ENCODE measurements at regions not wholly inside any gene's neighbourhood (a gene's known extent, or its start where the extent isn't known, plus 50 kb on each side); places are given as distances from the start of the nearest gene placed in this dataset.
"Not testable (repeated sequence)": the region's sequence is repeated elsewhere in the genome, so short reads cannot be mapped to it uniquely, and the experiment has no call there.

DNA sequence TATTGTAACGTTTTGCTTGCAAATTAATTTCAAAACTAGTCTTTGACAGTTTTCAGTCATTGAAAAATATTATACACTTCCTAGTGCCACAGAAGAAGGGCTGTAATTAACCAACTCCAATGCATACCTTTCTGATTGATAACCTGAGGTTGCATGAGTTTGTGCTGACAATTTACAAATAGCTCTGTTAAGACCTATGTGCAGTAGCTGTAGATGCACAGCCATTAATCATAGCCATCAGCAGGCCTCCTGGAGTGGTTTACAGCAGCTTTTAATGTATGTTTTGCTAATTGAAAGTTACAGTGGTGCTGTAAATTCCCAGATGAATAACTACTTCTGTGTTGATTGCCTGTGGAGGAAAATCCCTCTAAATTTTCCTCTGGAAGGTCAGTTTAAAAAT, 758.1 kb downstream of the SH3BGRL start:
- Histone ChIP-seq H3K27me3 (replicated peaks in 1 of 4; ENCODE audit: control extremely low read depth in 1 of 4, control insufficient read depth in 3 of 4, insufficient read depth in 4 of 4, low read length in 3 of 4) (no peaks in the 10 kb centered on the region), H3K79me2 (ENCODE audit: control insufficient read depth, insufficient read depth, low read length) (no peaks in the 10 kb centered on the region), H3K4me3 (ENCODE audit: control extremely low read depth in 1 of 5, extremely low read depth in 1 of 5, insufficient read depth in 1 of 5, low read depth in 2 of 5, low read length in 4 of 5) (no peak overlapping the region), H3K4me2 (replicated peaks; ENCODE audit: low read depth, low read length, poor library complexity, severe bottlenecking) (no peak overlapping the region), H3K36me3 (replicated peaks in 1 of 2; ENCODE audit: control extremely low read depth in 1 of 2, control insufficient read depth in 1 of 2, extremely low read depth in 1 of 2, insufficient read depth in 2 of 2, low read length in 1 of 2) (no peaks in the 10 kb centered on the region), H4K20me1 (ENCODE audit: control insufficient read depth, insufficient read depth, low read length, poor library complexity, severe bottlenecking) (no peaks in the 10 kb centered on the region), H3K9me3 (ENCODE audit: control extremely low read depth in 1 of 3, control insufficient read depth in 2 of 3, insufficient read depth in 1 of 3, low read length in 2 of 3) (no peaks in the 10 kb centered on the region), H3K9ac (ENCODE audit: low read length) (no peak overlapping the region), H3K4me1 (ENCODE audit: control insufficient read depth in 2 of 2, insufficient read depth in 2 of 2, low read length in 2 of 2) (no peaks in the 10 kb centered on the region), H2AFZ (ENCODE audit: insufficient read depth, low read depth, low read length, poor library complexity, severe bottlenecking) (no peak overlapping the region), H3K27ac (ENCODE audit: low read length in 2 of 2) (no peak overlapping the region)
- Mint-ChIP-seq H3K4me1 (no peaks in the 10 kb centered on the region), H3K27ac (no peak overlapping the region), H3K27me3 (no peaks in the 10 kb centered on the region), H3K4me3 (no peak overlapping the region), H3K9me3 (ENCODE audit: insufficient read depth) (no peaks in the 10 kb centered on the region)
- no CpG with 5 or more reads among the region's 1 CpG for WGBS (ENCODE audit: insufficient coverage)
- no peak for TF ChIP-seq EZH2 (IDR thresholded peaks at IDR 0.05; ENCODE audit: borderline replicate concordance, insufficient read depth, low read depth, low read length, poor library complexity, severe bottlenecking)
- TF ChIP-seq, protein P1, sequence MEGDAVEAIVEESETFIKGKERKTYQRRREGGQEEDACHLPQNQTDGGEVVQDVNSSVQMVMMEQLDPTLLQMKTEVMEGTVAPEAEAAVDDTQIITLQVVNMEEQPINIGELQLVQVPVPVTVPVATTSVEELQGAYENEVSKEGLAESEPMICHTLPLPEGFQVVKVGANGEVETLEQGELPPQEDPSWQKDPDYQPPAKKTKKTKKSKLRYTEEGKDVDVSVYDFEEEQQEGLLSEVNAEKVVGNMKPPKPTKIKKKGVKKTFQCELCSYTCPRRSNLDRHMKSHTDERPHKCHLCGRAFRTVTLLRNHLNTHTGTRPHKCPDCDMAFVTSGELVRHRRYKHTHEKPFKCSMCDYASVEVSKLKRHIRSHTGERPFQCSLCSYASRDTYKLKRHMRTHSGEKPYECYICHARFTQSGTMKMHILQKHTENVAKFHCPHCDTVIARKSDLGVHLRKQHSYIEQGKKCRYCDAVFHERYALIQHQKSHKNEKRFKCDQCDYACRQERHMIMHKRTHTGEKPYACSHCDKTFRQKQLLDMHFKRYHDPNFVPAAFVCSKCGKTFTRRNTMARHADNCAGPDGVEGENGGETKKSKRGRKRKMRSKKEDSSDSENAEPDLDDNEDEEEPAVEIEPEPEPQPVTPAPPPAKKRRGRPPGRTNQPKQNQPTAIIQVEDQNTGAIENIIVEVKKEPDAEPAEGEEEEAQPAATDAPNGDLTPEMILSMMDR (IDR thresholded peaks at IDR 0.05) = no peak
- DNase-seq = no peak
- CTCF ChIA-PET = no interaction called here
- no peak for ATAC-seq (ENCODE audit: low read depth)
- POLR2A ChIA-PET = no interaction called here
- intact Hi-C loops (cut with micrococcal nuclease) = no loop called here

- H3K4me2 ChIP-seq (replicated peaks; ENCODE audit: low read depth, low read length, poor library complexity, severe bottlenecking); H3K4me3 ChIP-seq (ENCODE audit: control extremely low read depth in 1 of 5, extremely low read depth in 1 of 5, insufficient read depth in 1 of 5, low read depth in 2 of 5, low read length in 4 of 5); H3K27me3 Mint-ChIP-seq; H3K9me3 Mint-ChIP-seq (ENCODE audit: insufficient read depth); H2AFZ ChIP-seq (ENCODE audit: insufficient read depth, low read depth, low read length, poor library complexity, severe bottlenecking); H4K20me1 ChIP-seq (ENCODE audit: control insufficient read depth, insufficient read depth, low read length, poor library complexity, severe bottlenecking); ATAC-seq (ENCODE audit: low read depth); H3K9ac ChIP-seq (ENCODE audit: low read length); CTCF ChIA-PET; H3K36me3 ChIP-seq (replicated peaks in 1 of 2; ENCODE audit: control extremely low read depth in 1 of 2, control insufficient read depth in 1 of 2, extremely low read depth in 1 of 2, insufficient read depth in 2 of 2, low read length in 1 of 2); DNase-seq; POLR2A ChIA-PET; H3K27ac Mint-ChIP-seq; intact Hi-C loops (cut with micrococcal nuclease); H3K4me1 Mint-ChIP-seq; H3K4me3 Mint-ChIP-seq; H3K9me3 ChIP-seq (ENCODE audit: control extremely low read depth in 1 of 3, control insufficient read depth in 2 of 3, insufficient read depth in 1 of 3, low read length in 2 of 3); H3K79me2 ChIP-seq (ENCODE audit: control insufficient read depth, insufficient read depth, low read length); H3K27ac ChIP-seq (ENCODE audit: low read length in 2 of 2); H3K4me1 ChIP-seq (ENCODE audit: control insufficient read depth in 2 of 2, insufficient read depth in 2 of 2, low read length in 2 of 2); H3K27me3 ChIP-seq (replicated peaks in 1 of 4; ENCODE audit: control extremely low read depth in 1 of 4, control insufficient read depth in 3 of 4, insufficient read depth in 4 of 4, low read length in 3 of 4): not testable (repeated sequence)
- no CpG with 5 or more reads among the region's 1 CpG for WGBS (ENCODE audit: insufficient coverage)
These were observed 772.5 kb downstream of the SH3BGRL start for GRCh38 chrX:81974413-81974812.

Data from B cell (primary cell).